IPS-NIHi11 (cell line): ENCODE measurements at regions not wholly inside any gene's neighbourhood (a gene's known extent, or its start where the extent isn't known, plus 50 kb on each side); places are given as distances from the start of the nearest gene placed in this dataset.
A peak's percentile ranks its signal among the peaks of the same experiment; 100 is the strongest.
"Not testable (repeated sequence)": the region's sequence is repeated elsewhere in the genome, so short reads cannot be mapped to it uniquely, and the experiment has no call there.

ENCODE experiments used
- DNase-seq: peaks from one replicate; pipeline ENCODE4 v3.0.0; 2012; ENCODE audit warnings: mixed read lengths, low spot score

DNA sequence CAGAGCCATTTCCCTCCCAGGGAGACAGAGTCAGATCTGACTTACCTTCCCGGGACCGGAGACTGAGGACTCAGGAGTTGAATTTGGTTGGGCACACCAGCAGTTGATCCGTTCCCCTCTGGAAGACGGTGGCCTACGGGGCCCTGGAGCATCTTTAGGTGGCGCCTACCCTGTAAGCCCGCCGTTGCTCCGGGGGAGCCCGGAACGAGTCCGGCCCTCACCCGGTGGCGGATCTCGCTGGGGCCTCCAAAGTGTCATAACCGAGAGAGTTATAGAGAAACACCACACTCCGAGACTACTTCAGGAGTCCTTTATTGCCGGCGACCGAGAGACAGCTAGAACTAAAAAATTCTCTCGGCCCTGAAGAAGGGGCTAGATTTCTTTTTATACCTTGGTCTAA lies 182.8 kb upstream of the MBL2 start:
- no peak for DNase-seq

DNA sequence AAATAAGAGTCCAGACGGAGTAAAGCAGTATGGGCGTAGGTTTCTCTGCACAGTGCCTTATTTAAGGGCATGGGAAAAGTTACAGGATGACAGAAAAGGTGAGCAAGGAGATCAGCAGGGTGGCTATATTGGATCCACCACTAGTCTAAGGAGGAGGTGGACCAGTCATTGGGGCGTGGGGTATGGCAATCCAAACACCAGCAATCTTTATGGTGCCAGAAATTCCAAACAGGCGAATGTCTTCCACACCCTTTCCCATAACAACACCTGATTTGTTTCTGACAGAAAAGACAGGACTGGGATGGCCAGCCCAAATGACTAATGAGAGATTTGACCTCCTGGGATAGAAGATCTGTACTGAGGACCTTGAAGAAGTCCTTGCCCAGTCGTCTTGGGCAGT lies 181.8 kb upstream of the MBL2 start:
- DNase-seq: no peak

GRCh38 chr10:52952391-52953055 lies 179.9 kb upstream of the MBL2 start:
- DNase-seq: no peak

DNA sequence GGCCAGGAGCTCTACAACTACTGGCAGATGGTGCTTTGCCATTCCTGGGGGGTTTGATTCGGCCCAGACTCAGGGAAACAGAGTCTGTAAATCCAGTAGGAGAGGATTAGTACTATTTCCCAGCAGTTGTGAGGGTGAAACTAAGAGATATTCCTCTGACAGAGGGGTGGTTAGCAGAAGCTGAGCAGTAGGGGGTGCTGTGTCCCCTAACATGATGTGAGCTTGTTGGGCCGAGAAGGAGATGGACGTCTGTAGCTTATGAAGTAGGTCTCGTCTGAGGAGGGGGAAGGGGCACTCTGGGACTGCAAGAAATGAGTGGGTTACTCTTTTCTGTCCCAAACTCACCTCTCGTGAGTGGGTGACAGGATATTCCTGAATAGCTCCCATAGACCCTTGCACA lies 179.2 kb upstream of the MBL2 start:
- peak; percentile 70 for DNase-seq

- no peak for DNase-seq
These were observed 178.0 kb upstream of the MBL2 start for GRCh38 chr10:52950578-52950977.

- peak; percentile 39 for DNase-seq
These were observed 177.3 kb upstream of the MBL2 start for GRCh38 chr10:52949899-52950298.

- DNase-seq: no peak
These were observed 173.9 kb upstream of the MBL2 start for GRCh38 chr10:52946486-52946885.

- not testable (repeated sequence) for DNase-seq
These were observed 172.9 kb upstream of the MBL2 start for GRCh38 chr10:52945521-52945920.

- peak; percentile 15 for DNase-seq
These were observed 168.3 kb upstream of the MBL2 start for GRCh38 chr10:52940921-52941320.

GRCh38 chr10:52939894-52940293 lies 167.3 kb upstream of the MBL2 start:
- DNase-seq: no peak

- no peak for DNase-seq
These were observed 161.2 kb upstream of the MBL2 start for GRCh38 chr10:52933748-52934147.

DNA sequence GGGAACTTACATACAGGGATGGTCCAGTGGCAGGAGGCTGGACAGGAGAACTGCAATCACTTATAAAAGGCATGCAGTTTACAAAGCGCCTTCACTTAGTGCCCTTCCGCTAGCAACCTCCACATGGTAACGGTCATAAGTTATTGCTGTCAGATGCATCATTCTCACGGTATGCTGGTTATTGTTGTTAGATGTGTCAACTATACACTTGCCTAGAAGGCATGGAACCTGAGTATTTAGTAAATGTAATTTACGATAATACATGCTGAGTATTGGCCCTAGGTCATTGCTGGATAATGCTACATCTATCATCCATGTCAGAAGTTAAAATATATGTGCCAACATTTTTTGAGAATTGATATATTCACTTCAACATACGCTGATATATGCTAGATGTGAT lies 155.1 kb upstream of the MBL2 start:
- no peak for DNase-seq

DNA sequence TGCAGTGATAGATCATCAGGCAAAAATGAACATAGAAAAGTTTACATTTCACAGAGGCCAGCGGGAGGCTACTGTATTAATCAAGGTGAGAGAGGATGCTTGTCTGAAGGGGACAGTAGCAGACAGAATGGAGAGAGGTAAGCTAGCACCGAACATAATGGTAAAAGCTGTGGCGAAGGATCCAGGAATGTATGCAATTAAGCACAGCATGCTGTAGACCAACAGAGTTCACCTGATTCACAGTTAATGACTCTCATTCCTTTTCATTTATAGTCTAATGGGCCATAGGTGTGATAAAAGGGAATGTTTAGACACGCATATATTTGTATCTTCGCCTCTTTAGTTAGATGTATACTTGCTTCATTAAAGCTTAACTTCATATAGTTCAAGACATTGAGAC lies 150.9 kb upstream of the MBL2 start:
- DNase-seq: peak; percentile 31

DNA sequence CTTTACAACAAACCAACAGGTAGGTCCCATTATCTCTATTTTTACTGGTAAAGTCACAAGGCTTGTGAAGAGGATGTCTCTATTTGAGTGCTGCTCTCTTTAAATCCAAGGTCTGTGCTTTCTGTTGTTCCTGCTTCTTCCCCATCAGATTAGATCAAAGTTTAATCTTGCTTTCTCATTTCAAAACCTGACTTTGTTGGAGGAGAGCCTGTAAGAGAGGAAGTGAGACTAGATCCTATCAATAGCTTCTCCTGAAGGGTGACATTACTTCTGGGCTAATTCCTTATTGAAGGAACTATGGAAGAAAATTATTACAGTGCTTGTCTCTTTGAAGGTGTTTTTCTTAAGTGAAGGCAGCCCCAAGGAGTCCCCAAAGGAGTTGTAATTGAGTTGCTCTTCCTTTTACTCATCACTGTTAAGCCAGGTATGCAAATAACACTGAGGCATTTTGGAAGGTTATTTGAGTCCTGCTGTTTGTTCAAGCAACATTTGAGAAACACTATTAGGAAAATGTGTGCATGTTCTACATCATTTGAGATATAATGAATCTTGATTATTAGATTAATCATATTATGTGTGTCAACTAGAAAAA lies 146.2 kb upstream of the MBL2 start:
- DNase-seq: no peak

GRCh38 chr10:52915391-52915790 lies 142.8 kb upstream of the MBL2 start:
- DNase-seq: no peak

DNA sequence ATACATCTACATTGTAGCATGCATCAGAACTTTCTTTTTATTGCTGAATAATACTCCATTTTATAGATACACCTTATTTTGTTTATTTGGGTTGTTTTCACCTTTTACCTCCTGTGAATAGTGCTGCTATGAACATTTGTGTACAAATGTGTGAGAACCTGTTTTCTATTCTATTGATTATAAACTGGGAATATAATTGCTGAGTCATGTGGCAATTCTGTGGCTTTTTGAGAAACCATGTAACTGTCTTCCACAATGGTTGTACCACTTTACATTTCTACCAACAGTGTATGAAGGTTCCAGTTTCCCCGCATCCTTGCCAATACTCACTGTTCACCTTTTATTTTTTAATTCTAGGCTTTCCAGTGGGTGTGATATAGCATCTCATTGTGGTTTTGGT lies 138.6 kb upstream of the MBL2 start:
- no peak for DNase-seq

DNA sequence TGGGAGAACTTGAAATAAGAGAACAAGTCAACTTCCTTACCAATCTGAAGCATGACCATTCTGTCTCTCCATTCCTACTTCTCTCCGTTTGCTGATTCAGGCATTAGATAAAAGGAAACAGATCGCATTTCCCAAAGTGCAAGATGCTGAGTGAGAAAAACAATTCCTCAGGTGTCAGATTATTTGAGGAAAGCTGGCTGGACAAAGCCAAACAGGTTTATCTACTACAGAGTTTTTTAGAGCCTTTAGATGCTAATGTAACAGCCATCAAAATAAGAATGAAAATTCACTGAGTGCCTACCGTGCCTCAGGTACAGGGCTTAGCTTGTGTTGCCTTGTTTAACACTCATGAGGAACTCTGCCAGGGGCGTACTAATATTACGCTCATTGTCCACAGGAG lies 135.9 kb upstream of the MBL2 start:
- DNase-seq: peak; percentile 63

- no peak for DNase-seq
These were observed 133.5 kb upstream of the MBL2 start for GRCh38 chr10:52906046-52906445.

GRCh38 chr10:52903397-52903938 lies 130.9 kb upstream of the MBL2 start:
- peak; percentile 55 for DNase-seq

GRCh38 chr10:52900593-52900992 lies 128.0 kb upstream of the MBL2 start:
- DNase-seq: no peak

DNA sequence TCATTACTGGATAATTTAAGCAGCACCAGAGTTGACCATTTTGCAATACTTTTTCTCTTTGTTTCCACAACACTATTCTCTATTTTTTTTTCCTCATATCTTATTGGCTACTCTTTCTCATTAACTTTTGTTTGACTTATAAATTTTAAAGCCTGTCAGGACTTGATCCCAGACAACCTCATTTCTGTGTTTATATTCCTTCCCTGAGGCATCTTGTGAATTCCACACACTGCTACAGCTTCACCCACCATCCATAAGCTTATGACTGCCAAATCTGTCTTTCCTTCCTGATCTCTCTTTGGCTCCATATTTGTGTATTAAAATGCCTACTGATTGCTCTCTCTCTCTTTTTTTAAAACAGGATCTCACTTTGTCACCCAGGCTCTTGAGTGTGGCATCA lies 124.6 kb upstream of the MBL2 start:
- DNase-seq: no peak

DNA sequence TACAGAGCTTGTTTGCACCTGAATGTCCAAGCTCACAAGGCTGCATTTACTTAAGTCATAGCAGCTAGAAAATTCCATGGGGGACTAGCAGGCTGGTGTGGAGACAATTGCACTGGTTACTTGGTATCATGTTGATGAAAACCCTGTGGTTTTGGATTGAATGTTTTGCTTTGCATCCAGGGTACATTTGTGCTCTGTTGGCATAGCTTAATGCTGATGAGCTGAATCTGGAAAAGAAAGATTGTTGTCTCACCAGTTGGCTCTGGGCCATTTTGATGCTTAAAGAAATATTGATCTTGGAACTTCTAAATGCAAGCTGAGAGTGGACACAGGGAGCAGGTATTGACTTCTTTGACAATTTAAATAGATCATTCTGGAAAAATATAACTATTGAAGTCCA lies 122.5 kb upstream of the MBL2 start:
- no peak for DNase-seq

DNA sequence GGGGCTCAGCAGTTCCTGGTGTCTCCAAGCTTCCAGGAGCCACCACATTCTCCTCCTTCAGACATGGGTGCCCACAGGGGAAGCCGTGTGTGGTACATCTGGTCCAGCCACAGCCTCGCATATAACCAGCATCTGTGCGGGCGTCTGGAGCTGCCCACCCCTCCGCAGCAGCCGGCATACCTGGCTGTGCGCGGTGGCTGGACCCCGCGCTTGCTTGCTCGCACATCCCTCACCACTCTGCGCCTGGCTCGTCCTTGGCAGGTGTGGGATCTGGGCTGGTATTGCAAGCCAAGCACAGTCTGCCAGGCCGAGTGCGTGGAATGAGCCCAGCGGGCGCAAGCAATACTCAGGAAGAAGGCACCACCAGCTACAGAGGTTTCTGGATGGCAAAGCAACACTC lies 117.7 kb upstream of the MBL2 start:
- no peak for DNase-seq

DNA sequence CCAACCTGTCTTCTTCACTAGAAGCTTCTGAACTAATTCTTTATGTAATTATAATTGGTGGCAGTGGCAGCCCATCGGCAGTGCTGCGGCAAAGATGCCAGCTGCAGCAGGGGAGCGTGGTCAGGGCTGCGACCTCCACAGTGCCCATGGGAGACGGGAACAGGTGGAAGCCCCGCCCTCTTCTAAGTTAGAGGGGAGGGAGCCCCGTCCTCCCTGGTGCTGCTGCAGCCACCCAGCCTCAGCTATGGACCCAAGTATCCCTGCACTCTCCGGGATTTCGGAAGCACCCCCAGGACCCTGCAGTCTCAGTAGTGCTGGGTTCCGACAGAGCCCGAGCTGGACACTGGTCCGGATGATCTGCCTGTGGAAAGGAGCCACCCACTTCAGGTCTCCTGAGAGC lies 117.0 kb upstream of the MBL2 start:
- no peak for DNase-seq
